ENCODE measurements at regions not wholly inside any gene's neighbourhood (a gene's known extent, or its start where the extent isn't known, plus 50 kb on each side); places are given as distances from the start of the nearest gene placed in this dataset.

GRCh38 chr11:80532633-80533232 lies 1091.9 kb upstream of the TENM4 start:
- DNase-seq: no peak

DNA sequence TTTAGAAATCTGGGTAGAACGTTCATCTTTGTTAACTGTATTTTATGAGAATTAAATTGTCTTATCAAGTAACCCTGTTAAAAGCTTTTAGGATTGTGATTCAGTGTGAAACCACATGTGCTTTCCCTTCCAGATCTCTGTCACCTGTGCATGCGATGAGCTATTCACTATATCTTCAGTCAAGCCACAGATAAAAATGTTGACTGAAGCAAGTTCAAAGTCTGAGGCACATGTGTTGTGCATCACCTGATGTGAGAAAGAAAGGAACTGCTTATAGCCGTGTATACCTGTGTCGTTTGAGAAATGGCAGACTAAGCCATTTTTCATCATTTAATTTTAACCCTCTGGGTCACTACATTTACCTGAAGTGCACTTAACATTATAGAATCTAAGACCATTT lies 1088.9 kb upstream of the TENM4 start:
- no peak for DNase-seq

GRCh38 chr11:80525663-80526405 lies 1085.0 kb upstream of the TENM4 start:
- no peak for DNase-seq

DNA sequence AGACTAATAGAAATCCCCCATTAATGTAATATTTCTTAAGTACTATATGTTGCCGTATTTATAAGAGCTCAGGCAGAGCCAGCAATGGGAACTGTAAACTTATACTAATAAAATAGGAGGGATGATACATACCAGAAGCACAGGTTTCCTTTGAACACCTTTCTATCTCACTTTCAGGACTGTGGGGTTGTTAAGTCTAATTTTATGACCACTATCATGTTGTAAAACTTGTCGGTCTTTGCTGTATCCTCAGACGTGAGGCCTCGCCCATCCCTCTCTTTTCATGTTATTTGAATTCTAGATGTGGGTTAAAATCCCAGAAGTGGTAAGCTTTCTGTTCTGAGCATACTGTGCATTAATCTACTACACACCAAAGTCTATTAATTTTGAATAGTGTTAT lies 1083.5 kb upstream of the TENM4 start:
- DNase-seq: no peak

DNA sequence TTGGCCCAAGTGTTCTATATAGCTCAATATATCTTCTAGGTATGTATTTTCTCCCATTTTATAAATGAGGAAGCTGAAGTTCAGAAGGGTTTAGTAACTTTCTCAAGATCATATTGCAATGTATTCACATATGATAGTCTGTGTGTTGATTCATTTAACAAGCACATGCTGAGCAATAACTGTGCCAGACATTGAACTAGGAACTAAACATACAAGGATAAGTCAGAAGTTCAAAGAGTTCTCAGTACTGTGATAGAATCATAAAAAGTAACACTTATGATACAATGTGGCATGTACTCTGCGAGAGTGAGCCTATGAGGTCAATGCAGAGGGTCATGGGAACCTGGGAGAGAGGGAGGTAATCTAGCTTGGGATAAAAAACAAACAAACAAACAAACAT lies 1082.2 kb upstream of the TENM4 start:
- no peak for DNase-seq

- DNase-seq: no peak
These were observed 1080.8 kb upstream of the TENM4 start for GRCh38 chr11:80521592-80521991.

DNA sequence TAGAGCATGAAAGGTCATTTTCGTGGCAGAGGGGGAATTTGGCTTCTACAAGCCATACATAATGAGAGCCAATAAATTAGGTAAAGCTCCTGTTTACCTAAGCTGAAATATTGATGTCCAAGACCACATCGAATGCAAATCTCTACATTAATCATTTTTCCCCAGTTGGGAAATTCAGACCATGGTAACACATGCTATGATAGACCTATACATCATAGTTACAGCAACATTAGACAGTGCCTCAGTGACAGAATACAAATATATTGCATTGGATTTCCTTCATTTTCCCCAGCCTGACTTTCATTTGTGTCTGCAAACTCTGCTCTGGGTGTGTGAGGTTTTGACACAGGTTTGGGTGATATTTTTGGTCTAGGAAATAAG lies 1079.7 kb upstream of the TENM4 start:
- no peak for DNase-seq

GRCh38 chr11:80519596-80520506 lies 1079.0 kb upstream of the TENM4 start:
- DNase-seq: no peak

GRCh38 chr11:80517701-80518100 lies 1076.9 kb upstream of the TENM4 start:
- no peak for DNase-seq

DNA sequence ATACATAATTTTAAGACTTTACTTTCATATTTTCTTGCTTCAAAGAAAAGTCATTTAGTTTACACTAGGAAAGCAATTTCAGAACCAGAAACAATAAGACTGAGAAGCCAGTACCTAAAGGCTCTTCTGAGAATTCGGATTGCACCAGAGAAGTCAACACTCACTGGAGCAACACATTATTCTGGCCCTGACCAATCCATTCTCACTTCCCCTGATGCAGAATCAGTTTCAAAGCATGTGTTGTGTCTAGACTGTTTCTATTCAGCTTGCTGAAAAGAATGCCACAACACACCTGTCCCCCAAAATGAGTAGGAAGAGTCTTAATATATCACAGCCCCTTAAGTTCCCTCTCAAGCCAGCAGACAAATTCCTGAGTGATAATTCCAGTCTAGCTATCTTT lies 1074.3 kb upstream of the TENM4 start:
- DNase-seq: no peak

- DNase-seq: no peak
These were observed 1071.7 kb upstream of the TENM4 start for GRCh38 chr11:80512491-80512890.

GRCh38 chr11:80505771-80506170 lies 1064.9 kb upstream of the TENM4 start:
- no peak for DNase-seq

DNA sequence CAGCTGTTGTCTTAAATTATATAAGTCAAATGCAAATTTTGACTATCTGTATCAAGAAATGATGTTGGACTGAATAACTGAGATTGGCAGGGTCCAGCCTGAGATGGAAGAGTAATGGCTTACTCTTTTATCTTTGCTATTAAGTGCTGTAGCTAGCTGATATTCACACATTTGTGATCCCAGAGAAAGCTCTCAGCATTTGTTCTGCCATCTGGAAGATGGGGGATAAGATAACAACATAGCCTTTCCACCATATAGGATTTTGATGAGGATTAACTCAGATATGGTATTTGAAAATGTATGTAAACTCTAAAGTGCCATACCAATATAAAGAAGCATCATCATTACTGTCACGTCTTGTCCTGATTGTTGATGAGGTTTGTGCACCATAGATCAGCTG lies 1063.2 kb upstream of the TENM4 start:
- DNase-seq: no peak

DNA sequence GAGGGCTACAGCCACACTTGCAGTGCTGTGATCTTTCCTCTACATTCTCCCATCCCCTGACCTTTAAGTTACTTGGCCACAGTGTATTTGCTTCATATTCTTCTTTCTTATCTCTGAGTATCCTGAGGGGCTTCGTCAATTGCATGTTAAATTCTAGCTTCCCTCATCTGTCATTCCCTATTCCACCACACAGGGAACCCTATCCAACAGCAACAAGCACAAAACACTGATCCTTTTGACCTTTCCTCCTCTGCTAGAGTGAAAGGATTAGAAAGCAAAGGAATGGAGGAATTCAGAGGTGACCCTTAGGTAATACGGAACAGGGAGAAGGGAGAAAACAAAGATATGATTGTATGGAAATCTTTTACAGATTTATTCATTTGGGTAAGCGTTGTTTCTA lies 1061.7 kb upstream of the TENM4 start:
- no peak for DNase-seq

- DNase-seq: no peak
These were observed 1054.3 kb upstream of the TENM4 start for GRCh38 chr11:80495116-80495515.

- no peak for DNase-seq
These were observed 1047.1 kb upstream of the TENM4 start for GRCh38 chr11:80487952-80488351.

GRCh38 chr11:80486678-80487077 lies 1045.8 kb upstream of the TENM4 start:
- no peak for DNase-seq

DNA sequence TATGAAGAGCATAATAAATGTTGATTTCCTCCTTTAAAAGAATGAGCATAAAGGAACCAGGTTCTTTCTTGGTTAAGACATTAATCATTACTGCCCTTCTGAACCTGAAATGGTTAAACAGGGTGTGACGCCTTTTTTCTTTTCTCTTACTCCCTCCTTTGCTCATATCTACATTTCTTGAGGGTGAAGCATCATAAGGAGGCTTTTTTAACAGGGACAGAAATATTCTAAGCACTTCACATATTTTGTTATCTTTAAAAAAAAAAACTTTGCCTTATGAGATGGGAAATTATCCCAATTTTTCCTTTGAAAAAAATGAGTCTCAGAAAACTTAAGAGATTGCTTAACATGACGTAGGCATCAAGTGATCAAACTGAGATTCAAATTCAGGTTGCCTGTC lies 1036.3 kb upstream of the TENM4 start:
- DNase-seq: no peak

GRCh38 chr11:80473562-80473961 lies 1032.7 kb upstream of the TENM4 start:
- no peak for DNase-seq

DNA sequence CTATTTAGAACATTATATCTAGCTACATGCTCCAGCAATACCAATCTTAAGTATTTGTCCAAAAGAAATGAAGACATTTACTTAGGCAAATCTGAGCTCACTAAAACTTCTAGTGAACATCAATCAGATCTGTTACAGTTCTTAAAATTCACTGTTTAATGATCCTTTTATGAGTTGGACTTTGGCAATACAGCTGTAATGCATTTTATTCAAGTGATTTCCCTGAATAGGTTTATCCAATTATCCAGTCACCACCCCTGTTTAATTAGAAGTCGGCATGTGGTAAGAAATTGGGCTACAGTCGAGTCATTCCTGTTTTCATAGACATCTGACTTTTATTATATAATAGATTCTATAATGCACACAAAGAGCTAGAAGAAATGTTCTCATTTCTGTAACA lies 1029.0 kb upstream of the TENM4 start:
- no peak for DNase-seq

GRCh38 chr11:80466570-80466969 lies 1025.7 kb upstream of the TENM4 start:
- no peak for DNase-seq

- no peak for DNase-seq
These were observed 1021.4 kb upstream of the TENM4 start for GRCh38 chr11:80462211-80462610.

GRCh38 chr11:80458376-80458775 lies 1017.5 kb upstream of the TENM4 start:
- DNase-seq: no peak

- DNase-seq: no peak
These were observed 1017.0 kb upstream of the TENM4 start for GRCh38 chr11:80457823-80458222.

Measured in activated CD8-positive, alpha-beta memory T cell treated with anti-CD3 and anti-CD28 coated beads, Interleukin-2, amount 50 U/mL, for 4 hours (primary cell).